ENCODE measurements at regions not wholly inside any gene's neighbourhood (a gene's known extent, or its start where the extent isn't known, plus 50 kb on each side); places are given as distances from the start of the nearest gene placed in this dataset.

- WGBS, 2 donors: 53 to 61% methylated on average over 14 of the region's 14 CpGs
- Histone ChIP-seq H3K27ac (no peak overlapping the region), H3K36me3 (no peaks in the 10 kb centered on the region), H3K27me3 (no peaks in the 10 kb centered on the region), H3K4me3 (no peak overlapping the region), H3K4me1 (peaks cover 0 to 4% (median 0%) of the 10 kb centered on the region in 4 donors), H3K9me3 (peaks cover 0 to 2% (median 0%) of the 10 kb centered on the region in 4 donors)
- DNase-seq (ENCODE audit: low spot score in 2 of 2): peak in 1 of 2 donors; percentile 3
- TF ChIP-seq, protein P1, sequence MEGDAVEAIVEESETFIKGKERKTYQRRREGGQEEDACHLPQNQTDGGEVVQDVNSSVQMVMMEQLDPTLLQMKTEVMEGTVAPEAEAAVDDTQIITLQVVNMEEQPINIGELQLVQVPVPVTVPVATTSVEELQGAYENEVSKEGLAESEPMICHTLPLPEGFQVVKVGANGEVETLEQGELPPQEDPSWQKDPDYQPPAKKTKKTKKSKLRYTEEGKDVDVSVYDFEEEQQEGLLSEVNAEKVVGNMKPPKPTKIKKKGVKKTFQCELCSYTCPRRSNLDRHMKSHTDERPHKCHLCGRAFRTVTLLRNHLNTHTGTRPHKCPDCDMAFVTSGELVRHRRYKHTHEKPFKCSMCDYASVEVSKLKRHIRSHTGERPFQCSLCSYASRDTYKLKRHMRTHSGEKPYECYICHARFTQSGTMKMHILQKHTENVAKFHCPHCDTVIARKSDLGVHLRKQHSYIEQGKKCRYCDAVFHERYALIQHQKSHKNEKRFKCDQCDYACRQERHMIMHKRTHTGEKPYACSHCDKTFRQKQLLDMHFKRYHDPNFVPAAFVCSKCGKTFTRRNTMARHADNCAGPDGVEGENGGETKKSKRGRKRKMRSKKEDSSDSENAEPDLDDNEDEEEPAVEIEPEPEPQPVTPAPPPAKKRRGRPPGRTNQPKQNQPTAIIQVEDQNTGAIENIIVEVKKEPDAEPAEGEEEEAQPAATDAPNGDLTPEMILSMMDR (IDR thresholded peaks at IDR 0.05): no peak
- TF ChIP-seq POLR2A (IDR thresholded peaks at IDR 0.05) (no peak), EP300 (IDR thresholded peaks at IDR 0.05) (no peak)
Measured at GRCh38 chr6:168163096-168163731, 84.2 kb upstream of the FRMD1 start.

GRCh38 chr6:168162366-168162765 is 83.4 kb upstream of the FRMD1 start:
- whole genome bisulfite sequencing, 2 donors: 83 to 84% methylated on average over 6 of the region's 6 CpGs

GRCh38 chr6:168161371-168161750 is 82.3 kb upstream of the FRMD1 start:
- 94 to 98% methylated on average over 16 of the region's 16 CpGs for WGBS, 2 donors
- Histone ChIP-seq H3K27ac (no peak overlapping the region), H3K36me3 (no peaks in the 10 kb centered on the region), H3K4me3 (no peak overlapping the region), H3K4me1 (peaks cover 0 to 17% (median 0%) of the 10 kb centered on the region in 4 donors), H3K9me3 (no peaks in the 10 kb centered on the region), H3K27me3 (no peaks in the 10 kb centered on the region)
- no peak for DNase-seq (ENCODE audit: low spot score in 2 of 2)
- TF ChIP-seq, protein P1 (IDR thresholded peaks at IDR 0.05): no peak
- TF ChIP-seq POLR2A (IDR thresholded peaks at IDR 0.05) (no peak), EP300 (IDR thresholded peaks at IDR 0.05) (no peak)

More at GRCh38 chr6:168162366-168162765, 83.4 kb upstream of the FRMD1 start:
- Histone ChIP-seq H3K27me3 (no peaks in the 10 kb centered on the region), H3K4me1 (peaks cover 0 to 13% (median 0%) of the 10 kb centered on the region in 4 donors), H3K4me3 (no peak overlapping the region), H3K9me3 (no peaks in the 10 kb centered on the region), H3K27ac (no peak overlapping the region), H3K36me3 (no peaks in the 10 kb centered on the region)
- DNase-seq (ENCODE audit: low spot score in 2 of 2): peak in 1 of 2 donors; percentile 3
- TF ChIP-seq, protein P1 (IDR thresholded peaks at IDR 0.05): no peak
- TF ChIP-seq POLR2A (IDR thresholded peaks at IDR 0.05): no peak

- TF ChIP-seq POLR2A (IDR thresholded peaks at IDR 0.05): no peak
- TF ChIP-seq, protein P1 (IDR thresholded peaks at IDR 0.05): no peak
- TF ChIP-seq EP300 (IDR thresholded peaks at IDR 0.05): no peak
- H3K36me3 ChIP-seq: no peaks in the 10 kb centered on the region
- no peak overlapping the region for H3K4me3 ChIP-seq
- no peak for DNase-seq (ENCODE audit: low spot score in 2 of 2)
- H3K9me3 ChIP-seq: no peaks in the 10 kb centered on the region
- no peaks in the 10 kb centered on the region for H3K27me3 ChIP-seq
- 89 to 94% methylated on average over 25 of the region's 25 CpGs for WGBS, 2 donors
- peaks cover 0 to 17% (median 0%) of the 10 kb centered on the region in 4 donors for H3K4me1 ChIP-seq
- no peak overlapping the region for H3K27ac ChIP-seq
Measured at GRCh38 chr6:168160506-168161370, 81.7 kb upstream of the FRMD1 start.

GRCh38 chr6:168159506-168159905 is 80.5 kb upstream of the FRMD1 start:
- TF ChIP-seq POLR2A (IDR thresholded peaks at IDR 0.05): no peak
- TF ChIP-seq, protein P1 (IDR thresholded peaks at IDR 0.05): no peak
- no peak for TF ChIP-seq EP300 (IDR thresholded peaks at IDR 0.05)
- H3K4me1 ChIP-seq: peaks cover 0 to 17% (median 0%) of the 10 kb centered on the region in 4 donors
- WGBS, 2 donors: 89 to 93% methylated on average over 8 of the region's 8 CpGs
- no peaks in the 10 kb centered on the region for H3K9me3 ChIP-seq
- DNase-seq (ENCODE audit: low spot score in 2 of 2): peak in 1 of 2 donors; percentile 2
- H3K36me3 ChIP-seq: no peaks in the 10 kb centered on the region
- no peaks in the 10 kb centered on the region for H3K27me3 ChIP-seq
- no peak overlapping the region for H3K4me3 ChIP-seq
- H3K27ac ChIP-seq: no peak overlapping the region
